COLO829 (cell line): ENCODE measurements at regions not wholly inside any gene's neighbourhood (a gene's known extent, or its start where the extent isn't known, plus 50 kb on each side); places are given as distances from the start of the nearest gene placed in this dataset.

Experiments used
- DNase-seq: peaks from one replicate; pipeline ENCODE4 v3.0.0; 2012; ENCODE audit warnings: low spot score

GRCh38 chr13:72444999-72445398 is 282.4 kb downstream of the MZT1 start:
- no peak for DNase-seq

DNA sequence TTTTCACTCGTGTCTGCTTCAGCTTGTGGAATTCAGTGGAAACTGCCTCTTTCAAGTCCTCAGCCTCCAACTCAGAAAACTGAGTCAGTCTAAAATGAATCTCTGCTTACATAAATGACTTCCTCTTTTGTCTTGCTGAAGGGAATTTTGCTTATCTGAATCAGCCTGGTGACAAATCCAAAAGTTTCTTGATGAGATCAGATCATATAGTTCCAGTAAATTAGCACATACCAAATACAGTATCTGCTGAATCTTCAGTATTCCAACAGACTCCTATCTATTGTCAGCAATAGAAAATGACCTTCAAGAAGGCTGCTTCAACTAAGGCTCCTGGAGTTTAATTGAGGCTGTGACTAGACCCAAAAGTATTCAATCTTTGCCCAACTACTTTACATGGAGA is 290.0 kb downstream of the MZT1 start:
- DNase-seq, result peak; percentile 4

DNA sequence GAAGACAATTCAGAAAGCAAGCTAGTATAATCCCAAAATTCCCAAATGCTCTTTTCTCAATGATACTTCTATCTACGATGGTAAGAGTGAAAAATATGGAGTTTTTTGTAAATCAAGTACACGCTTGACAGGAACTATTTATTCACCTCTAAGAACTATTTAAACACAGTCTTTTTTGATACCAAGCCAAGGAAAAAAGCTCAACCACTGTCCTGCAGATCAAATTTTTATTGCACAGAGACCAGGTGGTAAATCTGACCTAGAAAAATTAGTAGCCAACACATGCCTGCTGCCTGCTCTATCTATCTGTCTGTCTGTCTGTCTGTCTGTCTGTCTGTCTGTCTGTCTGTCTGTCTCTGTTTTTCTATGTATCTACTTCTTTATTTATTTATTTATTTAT is 292.2 kb downstream of the MZT1 start:
- DNase-seq, result no peak

DNA sequence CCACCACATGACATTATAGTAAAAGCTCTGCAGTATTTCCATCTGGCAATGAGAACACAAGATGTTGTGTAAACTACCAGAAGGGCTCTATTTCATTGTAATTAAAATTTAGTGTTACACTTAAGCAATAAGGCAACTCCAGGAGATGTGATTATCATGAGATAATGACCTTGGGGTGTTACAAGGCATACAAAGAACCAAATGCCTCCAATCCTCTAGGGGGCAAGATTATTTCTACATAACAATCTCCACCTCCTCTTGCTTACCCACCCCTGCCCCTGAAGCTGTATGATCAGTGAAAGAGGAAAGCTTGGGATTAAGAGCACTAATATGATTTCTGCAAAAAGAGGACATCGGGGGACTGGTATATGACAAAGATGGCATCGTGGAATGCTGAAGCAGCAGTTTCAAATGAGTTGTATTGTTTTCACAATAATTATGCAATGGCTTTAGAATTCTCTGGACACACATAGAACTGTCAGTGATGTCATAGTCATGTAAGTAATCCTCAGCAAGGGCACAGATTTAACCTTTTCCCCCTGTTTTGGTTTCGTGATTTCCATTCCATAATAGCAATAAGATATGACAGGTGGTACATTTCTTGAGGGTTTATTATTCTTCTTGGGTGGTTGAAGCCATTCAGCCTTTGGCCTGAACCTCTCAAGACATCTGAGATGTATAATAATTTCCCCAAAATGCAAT is 295.3 kb downstream of the MZT1 start:
- no peak for DNase-seq

- no peak for DNase-seq
Measured at GRCh38 chr13:72430923-72431322, 296.5 kb downstream of the MZT1 start.

DNA sequence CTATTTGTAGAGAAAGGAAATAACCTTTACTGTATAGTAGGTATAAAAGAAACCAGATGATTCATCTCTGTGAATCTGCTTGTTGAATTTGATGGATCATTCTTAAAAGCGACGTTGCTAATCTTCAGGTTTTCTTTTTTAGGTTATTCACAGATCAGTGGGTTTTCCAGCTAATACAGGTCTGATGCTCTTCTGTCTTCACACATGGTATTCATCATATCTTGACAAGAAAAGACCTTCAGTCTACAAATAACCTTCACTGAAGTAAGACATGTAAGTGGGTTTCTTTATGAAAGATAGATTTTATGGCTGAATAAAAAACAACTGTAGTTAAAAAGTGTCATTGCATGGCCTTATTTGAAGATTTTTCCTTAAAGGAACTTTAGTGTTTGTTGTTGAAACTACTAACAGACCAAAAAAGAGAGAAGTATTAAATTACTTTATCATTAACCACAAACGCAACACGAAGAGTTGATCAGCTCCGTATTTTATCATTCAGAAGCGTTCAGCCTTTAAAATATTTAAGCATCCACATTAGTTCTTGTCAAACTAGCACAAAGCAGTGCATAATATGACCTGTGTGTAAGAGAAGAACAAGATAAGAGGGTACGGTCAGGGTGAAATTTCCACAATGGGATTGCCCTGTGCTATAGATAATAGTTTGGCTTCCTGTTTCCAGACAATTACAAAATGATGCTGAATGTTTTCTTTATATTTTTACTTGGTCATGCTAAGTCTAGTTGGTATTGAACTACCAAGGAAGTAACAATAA is 299.5 kb downstream of the MZT1 start:
- DNase-seq, result no peak

GRCh38 chr13:72424059-72424458 is 303.4 kb downstream of the MZT1 start:
- DNase-seq, result no peak

DNA sequence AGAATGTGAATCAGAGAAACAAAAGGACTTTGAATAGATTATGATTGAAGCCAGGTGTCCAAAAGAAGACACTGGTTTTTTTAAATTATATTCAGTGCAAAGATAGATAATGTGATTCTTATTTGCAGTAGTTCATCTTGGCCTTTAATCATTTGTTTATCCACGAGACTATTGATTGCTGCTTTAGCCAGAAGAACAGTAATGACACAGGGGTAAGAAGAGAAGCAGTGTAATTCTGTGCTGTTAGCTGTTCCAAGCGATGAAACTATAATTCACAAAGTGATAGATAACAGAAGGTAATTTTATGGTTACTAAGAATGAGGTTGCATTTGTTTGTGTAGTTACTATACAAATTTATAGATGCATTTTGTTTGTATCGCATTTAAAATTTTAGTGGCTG is 311.6 kb downstream of the MZT1 start:
- no peak for DNase-seq

- no peak for DNase-seq
Measured at GRCh38 chr13:72412481-72412880, 314.9 kb downstream of the MZT1 start.

GRCh38 chr13:72405441-72405840 is 322.0 kb downstream of the MZT1 start:
- no peak for DNase-seq

DNA sequence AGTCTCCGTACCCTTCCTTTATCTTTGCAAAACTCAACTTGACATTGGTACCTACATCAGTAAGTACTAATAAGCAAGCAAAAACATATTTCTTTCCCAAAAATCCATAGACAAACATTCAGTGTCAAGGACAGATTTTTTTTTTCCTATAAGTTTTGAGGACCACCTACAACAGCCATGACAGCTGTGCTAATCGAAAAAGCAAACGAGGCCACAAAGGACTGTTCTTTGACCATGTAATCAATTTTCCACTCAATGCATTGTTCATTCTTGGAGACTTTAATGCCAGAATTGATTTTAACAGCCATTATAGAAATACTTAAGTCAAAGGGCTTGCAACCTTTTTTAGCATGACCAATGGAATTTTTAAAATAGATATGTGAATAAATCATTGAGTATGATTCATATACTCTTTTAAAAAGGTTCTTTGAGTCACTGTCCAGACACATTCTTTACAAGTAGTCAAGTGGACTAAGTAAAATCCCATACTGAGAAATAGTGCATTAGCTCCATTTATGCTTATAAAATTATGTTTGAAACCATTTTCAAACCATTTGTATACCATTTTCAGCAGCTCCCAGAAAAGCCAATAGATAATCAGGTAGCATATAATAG is 323.9 kb downstream of the MZT1 start:
- DNase-seq, result no peak

DNA sequence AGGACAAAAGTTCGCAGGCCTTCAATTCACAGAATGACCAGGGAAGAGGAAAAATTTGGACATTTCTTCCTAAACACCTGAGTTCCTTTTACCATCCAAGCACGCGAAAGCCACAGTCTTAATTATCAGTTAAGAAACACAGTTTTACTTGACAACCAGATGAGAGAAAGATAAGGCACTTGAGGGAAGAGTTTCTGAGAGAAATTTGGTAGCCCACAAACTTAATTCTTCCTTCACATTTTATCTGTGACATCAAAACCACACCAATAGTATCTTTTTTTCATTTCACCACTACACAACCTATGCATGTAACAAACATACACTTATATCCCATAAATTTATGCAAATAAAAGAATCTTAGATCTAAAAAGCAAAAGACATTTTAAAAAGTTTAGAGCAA is 326.6 kb downstream of the MZT1 start:
- DNase-seq, result no peak

DNA sequence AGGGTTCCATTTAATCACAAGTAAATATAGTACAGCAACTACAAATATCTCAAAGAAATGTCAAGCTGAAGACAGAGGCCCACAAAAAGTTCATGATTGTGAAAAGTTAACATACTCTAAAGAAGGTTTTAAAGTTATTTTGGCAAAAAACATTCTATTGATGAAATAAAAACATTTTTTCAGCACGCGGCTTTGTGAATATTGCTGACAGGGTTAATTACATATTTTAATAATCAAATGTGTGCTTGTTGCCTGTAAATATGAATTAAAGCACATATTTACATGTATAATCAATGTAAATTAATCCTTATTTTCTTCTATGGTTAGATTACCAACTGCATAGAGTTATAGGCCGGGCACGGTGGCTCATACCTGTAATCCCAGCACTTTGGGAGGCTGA is 328.1 kb downstream of the MZT1 start:
- no peak for DNase-seq

GRCh38 chr13:72397265-72397664 is 330.2 kb downstream of the MZT1 start:
- no peak for DNase-seq

- DNase-seq, result peak; percentile 10
Measured at GRCh38 chr13:72390909-72391308, 336.5 kb downstream of the MZT1 start.

- DNase-seq, result no peak
Measured at GRCh38 chr13:72386138-72386684, 341.2 kb downstream of the MZT1 start.

- DNase-seq, result peak; percentile 62
Measured at GRCh38 chr13:72384879-72385278, 342.6 kb downstream of the MZT1 start.

GRCh38 chr13:72384186-72384823 is 343.1 kb downstream of the MZT1 start:
- DNase-seq, result no peak

- no peak for DNase-seq
Measured at GRCh38 chr13:72383646-72384045, 343.8 kb downstream of the MZT1 start.

GRCh38 chr13:72379581-72379980 is 347.8 kb downstream of the MZT1 start:
- no peak for DNase-seq

- DNase-seq, result no peak
Measured at GRCh38 chr13:72368031-72368430, 359.4 kb downstream of the MZT1 start.

GRCh38 chr13:72346716-72347115 is 380.7 kb downstream of the MZT1 start:
- no peak for DNase-seq

DNA sequence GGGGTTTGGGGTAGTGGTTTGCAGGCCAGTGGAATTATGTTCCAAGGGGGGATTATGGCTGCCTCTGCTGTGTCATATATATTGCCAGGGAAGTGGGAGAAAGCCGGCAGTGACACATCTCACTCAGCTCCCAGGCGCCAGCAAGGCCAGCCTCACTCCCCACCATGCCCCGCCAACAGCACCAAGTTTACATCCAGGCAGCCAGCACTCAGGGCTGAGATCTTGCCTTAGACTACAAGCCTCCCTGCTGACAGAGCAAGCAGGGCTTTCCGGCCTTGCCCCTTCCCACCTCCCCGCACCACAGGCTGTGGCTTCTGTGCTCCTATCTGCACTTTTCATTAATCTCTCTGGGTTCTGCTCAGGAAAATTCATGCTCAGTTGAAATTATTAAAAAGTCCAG is 385.1 kb downstream of the MZT1 start:
- DNase-seq, result no peak
